ENCODE measurements at regions not wholly inside any gene's neighbourhood (a gene's known extent, or its start where the extent isn't known, plus 50 kb on each side); places are given as distances from the start of the nearest gene placed in this dataset.

DNA sequence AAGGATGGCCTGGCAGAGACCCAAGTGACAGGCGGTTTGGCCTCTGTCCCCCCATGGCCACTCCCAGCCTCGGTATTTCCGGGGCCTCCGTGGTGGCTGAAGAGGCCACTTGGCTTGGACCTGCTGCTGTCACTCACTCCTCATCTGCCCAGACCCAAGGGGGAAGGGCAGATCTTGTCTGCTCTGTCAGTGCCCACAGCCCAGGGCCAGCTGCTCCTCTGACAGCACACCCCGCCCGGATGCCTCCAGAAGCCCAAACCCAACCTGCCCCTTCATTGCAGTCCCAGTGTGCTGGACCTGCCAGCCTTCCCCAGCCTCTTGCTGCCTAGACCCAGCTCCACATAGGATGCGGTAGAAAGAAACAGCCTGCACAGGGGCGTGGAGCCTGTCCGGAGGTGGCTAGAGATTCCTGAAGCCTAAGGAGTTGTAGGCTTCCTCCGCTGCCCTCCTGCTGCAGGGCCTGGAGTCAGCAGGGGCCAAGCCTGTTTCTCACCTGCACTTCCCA lies 52.0 kb downstream of the MAGEF1 start:
- no peak for DNase-seq
- Histone ChIP-seq H2AFZ (replicated peaks; ENCODE audit: low read length, poor library complexity) (peak overlapping the region; percentile 34), H3K4me1 (ENCODE audit: control insufficient read depth, insufficient read depth, low read length) (peaks cover 11% of the 10 kb centered on the region; the same call in 1 of the 2 replicates), H3K36me3 (ENCODE audit: control insufficient read depth, insufficient read depth, low read length) (no peaks in the 10 kb centered on the region), H3K9me1 (ENCODE audit: insufficient read depth, low read length) (no peaks in the 10 kb centered on the region), H3K27me3 (ENCODE audit: control insufficient read depth, insufficient read depth, low read length) (peaks cover 12% of the 10 kb centered on the region), H3K23ac (ENCODE audit: low read depth, low read length) (no peak overlapping the region), H3K4ac (ENCODE audit: low read depth, low read length) (no peak overlapping the region), H2AK9ac (replicated peaks; ENCODE audit: low read depth, low read length, poor library complexity) (peak overlapping the region; percentile 23), H4K91ac (ENCODE audit: insufficient read depth, low read depth, low read length) (no peak overlapping the region), H3K4me3 (ENCODE audit: insufficient read depth, low read depth, low read length) (no peak overlapping the region), H4K20me1 (ENCODE audit: insufficient read depth, low read length) (no peaks in the 10 kb centered on the region), H2BK5ac (ENCODE audit: low read depth, low read length, poor library complexity, severe bottlenecking) (no peak overlapping the region), H3K9me3 (ENCODE audit: control insufficient read depth, insufficient read depth, low read length) (no peaks in the 10 kb centered on the region), H3K18ac (ENCODE audit: low read depth, low read length) (no peak overlapping the region), H3K14ac (replicated peaks; ENCODE audit: low read depth, low read length) (no peak overlapping the region), H2BK20ac (ENCODE audit: low read depth, low read length) (no peak overlapping the region), H4K8ac (ENCODE audit: low read depth in 2 of 2, low read length in 2 of 2) (no peak overlapping the region), H2BK120ac (ENCODE audit: low read depth, low read length) (no peak overlapping the region), H2BK15ac (ENCODE audit: low read depth, low read length) (no peak overlapping the region), H2AK5ac (ENCODE audit: low read depth, low read length) (no peak overlapping the region), H3K9ac (ENCODE audit: low read depth, low read length) (no peak overlapping the region), H3K4me2 (ENCODE audit: low read depth, low read length) (no peak overlapping the region), H3K27ac (ENCODE audit: insufficient read depth, low read length) (no peak overlapping the region), H4K5ac (ENCODE audit: low read depth, low read length) (no peak overlapping the region), H3K79me1 (ENCODE audit: low read depth in 1 of 2, low read length in 2 of 2) (no peaks in the 10 kb centered on the region), H3K56ac (ENCODE audit: extremely low read depth, insufficient read depth, low read length) (no peak overlapping the region)
- dilution Hi-C loops (cut with HindIII; ENCODE audit: low sequenced_read_pairs, unreplicated experiment) (no loop called here), in situ Hi-C loops (cut with MboI; ENCODE audit: low sequenced_read_pairs) (no loop called here), intact Hi-C loops (cut with micrococcal nuclease) (no loop called here)
- CTCF ChIA-PET: interaction anchor here (0.7 kb wide), 1 partner anchor 33 kb away, joined by 3 read pairs; no protein-coding TSS in a partner anchor
- WGBS, 2 experiments (ENCODE audit: extremely low coverage in 2 of 2, insufficient read length in 1 of 2): 73% methylated on average over 3 of the region's 10 CpGs; no CpG with 5 or more reads in 1 of the 2 experiments
- ATAC-seq (ENCODE audit: low read depth): peak; percentile 30
- BruUV-seq (replicated peaks): no TSS peak
- TF ChIP-seq, protein P1, sequence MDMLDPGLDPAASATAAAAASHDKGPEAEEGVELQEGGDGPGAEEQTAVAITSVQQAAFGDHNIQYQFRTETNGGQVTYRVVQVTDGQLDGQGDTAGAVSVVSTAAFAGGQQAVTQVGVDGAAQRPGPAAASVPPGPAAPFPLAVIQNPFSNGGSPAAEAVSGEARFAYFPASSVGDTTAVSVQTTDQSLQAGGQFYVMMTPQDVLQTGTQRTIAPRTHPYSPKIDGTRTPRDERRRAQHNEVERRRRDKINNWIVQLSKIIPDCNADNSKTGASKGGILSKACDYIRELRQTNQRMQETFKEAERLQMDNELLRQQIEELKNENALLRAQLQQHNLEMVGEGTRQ (IDR thresholded peaks at IDR 0.05; ENCODE audit: low read depth, low read length): no peak
- TF ChIP-seq MAFK (IDR thresholded peaks at IDR 0.05; ENCODE audit: low read depth, low read length): no peak
- no peak for TF ChIP-seq RCOR1 (IDR thresholded peaks at IDR 0.05; ENCODE audit: insufficient replicate concordance, low read length)
- TF ChIP-seq BHLHE40 (IDR thresholded peaks at IDR 0.05; ENCODE audit: low read depth, low read length): no peak
- TF ChIP-seq SMC3 (IDR thresholded peaks at IDR 0.05; ENCODE audit: low read depth, low read length): no peak
- TF ChIP-seq, protein P2, sequence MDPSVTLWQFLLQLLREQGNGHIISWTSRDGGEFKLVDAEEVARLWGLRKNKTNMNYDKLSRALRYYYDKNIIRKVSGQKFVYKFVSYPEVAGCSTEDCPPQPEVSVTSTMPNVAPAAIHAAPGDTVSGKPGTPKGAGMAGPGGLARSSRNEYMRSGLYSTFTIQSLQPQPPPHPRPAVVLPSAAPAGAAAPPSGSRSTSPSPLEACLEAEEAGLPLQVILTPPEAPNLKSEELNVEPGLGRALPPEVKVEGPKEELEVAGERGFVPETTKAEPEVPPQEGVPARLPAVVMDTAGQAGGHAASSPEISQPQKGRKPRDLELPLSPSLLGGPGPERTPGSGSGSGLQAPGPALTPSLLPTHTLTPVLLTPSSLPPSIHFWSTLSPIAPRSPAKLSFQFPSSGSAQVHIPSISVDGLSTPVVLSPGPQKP (IDR thresholded peaks at IDR 0.05; ENCODE audit: borderline replicate concordance, low read depth, low read length): no peak
- TF ChIP-seq CHD1 (IDR thresholded peaks at IDR 0.05; ENCODE audit: low read depth, low read length): no peak
- TF ChIP-seq FOS (IDR thresholded peaks at IDR 0.05; ENCODE audit: low read depth, low read length): no peak
- no peak for TF ChIP-seq POLR2A (IDR thresholded peaks at IDR 0.05; ENCODE audit: low read depth, low read length)
- no peak for TF ChIP-seq MAZ (IDR thresholded peaks at IDR 0.05; ENCODE audit: borderline replicate concordance, low read depth, low read length)
- TF ChIP-seq MXI1 (IDR thresholded peaks at IDR 0.05; ENCODE audit: borderline replicate concordance, low read depth, low read length): no peak
- no peak for TF ChIP-seq NFE2L2 (IDR thresholded peaks at IDR 0.05; ENCODE audit: low read depth, low read length)
- no peak for TF ChIP-seq RFX5 (IDR thresholded peaks at IDR 0.05; ENCODE audit: low read depth, low read length)
- no peak for TF ChIP-seq RAD21 (IDR thresholded peaks at IDR 0.05; ENCODE audit: low read length)
- POLR2A ChIA-PET (ENCODE audit: unreplicated experiment): no interaction called here

All from IMR-90 (cell line).